ENCODE measurements at regions not wholly inside any gene's neighbourhood (a gene's known extent, or its start where the extent isn't known, plus 50 kb on each side); places are given as distances from the start of the nearest gene placed in this dataset.
"Not testable (repeated sequence)": the region's sequence is repeated elsewhere in the genome, so short reads cannot be mapped to it uniquely, and the experiment has no call there.

- not testable (repeated sequence) for DNase-seq (ENCODE audit: low spot score)
Measured at GRCh38 chr17:43345515-43345914, 53.3 kb upstream of the ARL4D start.

DNA sequence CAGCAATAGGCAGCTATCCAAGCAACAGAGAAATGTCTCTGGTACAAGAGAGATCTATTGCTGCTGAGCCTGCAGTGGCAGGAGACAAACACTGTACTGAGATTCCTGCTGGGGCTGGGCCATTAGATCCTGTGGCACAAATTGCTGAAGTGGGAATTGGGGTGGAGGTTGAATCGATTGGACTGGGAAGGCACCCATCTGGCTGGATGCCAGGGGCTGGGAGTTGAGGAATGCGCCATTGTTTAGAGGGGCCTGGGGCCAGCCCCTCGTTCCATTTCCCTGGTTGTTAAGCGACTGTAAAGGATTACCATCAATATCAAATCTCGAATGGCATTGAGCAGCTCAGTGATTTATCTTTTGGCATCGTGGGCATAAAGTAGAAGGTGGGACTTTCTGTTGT is 54.1 kb upstream of the ARL4D start:
- DNase-seq (ENCODE audit: low spot score): no peak

DNA sequence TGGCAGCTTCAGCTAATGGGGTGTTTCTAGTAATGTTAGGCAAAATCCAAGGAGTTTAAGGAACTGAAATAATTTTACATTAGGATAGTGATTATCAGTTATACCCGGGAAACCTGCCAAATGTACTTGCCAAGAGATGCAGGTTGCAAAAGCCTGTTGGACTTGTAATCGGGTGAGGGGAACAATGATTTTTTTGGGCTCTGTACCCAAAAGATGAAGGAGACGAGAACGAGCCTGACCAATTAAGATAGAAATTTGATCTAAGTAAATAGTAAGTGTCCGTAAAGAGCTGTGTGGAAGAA is 56.3 kb upstream of the ARL4D start:
- DNase-seq (ENCODE audit: low spot score): no peak

DNA sequence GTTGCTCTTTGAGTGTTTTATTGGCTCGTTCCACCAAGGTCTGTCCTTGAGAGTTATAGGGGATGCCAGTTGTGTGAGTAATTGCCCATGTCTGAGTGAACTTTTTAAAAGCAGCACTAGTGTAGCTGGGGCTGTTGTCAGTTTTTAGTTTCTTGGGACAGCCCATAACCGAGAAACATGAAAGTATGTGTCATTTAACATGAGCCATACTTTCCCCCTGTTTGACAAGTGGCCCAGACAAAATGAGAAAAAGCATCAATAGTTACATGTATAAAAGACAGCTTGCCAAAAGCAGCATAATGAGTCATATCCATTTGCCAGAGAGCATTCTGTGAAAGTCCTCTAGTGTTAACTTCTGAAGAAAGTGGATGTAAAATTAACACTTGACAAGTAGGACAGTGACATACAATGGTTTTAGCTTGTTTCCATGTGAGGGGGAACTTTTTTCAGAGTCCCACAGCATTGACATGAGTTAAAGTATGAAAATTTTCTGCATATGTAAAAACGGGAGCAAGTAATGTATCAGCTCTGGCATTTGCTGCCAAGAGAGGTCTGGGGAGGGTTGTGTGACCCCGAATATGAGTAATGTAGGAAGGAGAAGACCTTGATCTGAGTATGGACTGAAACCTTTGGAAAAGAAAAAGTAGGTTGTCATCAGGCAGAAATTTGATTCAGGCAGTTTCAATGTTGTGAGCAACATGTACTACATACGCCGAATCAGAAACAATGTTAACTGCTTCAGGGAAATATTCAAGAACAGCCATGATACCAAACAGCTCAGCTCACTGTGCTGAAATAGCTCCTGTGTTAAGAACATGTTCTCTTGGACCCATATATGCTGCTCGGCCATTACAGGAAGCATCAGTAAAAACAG is 56.8 kb upstream of the ARL4D start:
- no peak for DNase-seq (ENCODE audit: low spot score)

GRCh38 chr17:43338886-43339516 is 59.8 kb upstream of the ARL4D start:
- peak; percentile 91 for DNase-seq (ENCODE audit: low spot score)

DNA sequence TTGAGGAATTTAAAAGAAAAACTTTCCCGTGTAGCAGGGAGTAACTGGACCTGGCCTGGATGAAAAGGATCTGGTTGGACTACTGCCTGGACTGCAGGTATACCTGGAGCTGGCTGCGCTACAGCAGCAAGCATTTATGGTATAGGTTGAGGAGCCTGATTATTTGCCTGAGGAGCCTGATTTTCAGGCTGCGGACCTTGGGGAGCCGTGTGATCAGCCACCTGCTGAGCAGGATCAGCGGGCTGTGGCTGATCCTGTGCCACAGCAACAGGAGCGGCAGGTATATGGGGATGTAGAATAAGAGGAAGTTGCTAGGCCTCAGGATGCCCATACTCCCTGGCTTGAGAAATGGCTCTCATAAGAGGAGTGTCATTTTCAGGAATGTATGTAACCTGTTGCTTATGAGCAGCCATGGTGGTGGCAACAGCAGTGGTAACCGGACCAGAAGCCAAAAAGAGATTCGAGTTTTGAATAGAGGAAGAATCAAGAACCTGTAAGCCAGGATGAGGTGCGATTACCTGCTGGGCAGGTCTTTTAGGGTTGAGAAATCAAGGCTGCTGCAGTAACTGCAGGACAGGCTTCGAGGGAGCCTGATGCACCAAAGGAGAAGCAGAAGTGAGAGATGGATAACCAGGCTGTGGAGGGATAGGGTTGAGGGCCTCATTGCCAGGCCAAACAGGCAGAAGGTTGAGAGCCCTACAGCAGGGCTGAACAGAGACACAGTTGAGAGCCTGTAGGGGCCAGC is 60.9 kb upstream of the ARL4D start:
- no peak for DNase-seq (ENCODE audit: low spot score)

DNA sequence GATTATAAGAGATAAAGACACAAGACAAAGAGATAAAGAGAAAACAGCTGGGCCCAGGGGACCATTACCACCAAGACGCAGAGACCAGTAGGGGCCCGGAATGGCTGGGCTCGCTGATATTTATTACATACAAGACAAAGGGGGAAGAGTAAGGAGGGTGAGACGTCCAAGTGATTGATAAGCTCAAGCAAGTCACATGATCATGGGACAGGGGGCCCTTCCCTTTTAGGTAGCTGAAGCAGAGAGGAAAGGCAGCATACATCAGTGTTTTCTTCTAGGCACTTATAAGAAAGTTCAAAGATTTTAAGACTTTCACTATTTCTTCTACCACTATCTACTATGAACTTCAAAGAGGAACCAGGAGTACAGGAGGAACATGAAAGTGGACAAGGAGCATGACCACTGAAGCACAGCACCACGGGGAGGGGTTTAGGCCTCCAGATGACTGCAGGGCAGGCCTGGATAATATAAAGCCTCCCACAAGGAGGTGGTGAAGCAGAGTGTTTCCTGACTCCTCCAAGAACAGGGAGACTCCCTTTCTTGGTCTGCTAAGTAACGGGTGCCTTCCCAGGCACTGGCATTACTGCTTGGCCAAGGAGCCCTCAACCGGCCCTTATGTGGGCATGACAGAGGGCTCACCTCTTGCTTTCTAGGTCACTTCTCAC is 63.9 kb upstream of the ARL4D start:
- DNase-seq (ENCODE audit: low spot score): no peak

- DNase-seq (ENCODE audit: low spot score): no peak
Measured at GRCh38 chr17:43333433-43333943, 65.3 kb upstream of the ARL4D start.

- DNase-seq (ENCODE audit: low spot score): no peak
Measured at GRCh38 chr17:43332230-43332629, 66.6 kb upstream of the ARL4D start.

DNA sequence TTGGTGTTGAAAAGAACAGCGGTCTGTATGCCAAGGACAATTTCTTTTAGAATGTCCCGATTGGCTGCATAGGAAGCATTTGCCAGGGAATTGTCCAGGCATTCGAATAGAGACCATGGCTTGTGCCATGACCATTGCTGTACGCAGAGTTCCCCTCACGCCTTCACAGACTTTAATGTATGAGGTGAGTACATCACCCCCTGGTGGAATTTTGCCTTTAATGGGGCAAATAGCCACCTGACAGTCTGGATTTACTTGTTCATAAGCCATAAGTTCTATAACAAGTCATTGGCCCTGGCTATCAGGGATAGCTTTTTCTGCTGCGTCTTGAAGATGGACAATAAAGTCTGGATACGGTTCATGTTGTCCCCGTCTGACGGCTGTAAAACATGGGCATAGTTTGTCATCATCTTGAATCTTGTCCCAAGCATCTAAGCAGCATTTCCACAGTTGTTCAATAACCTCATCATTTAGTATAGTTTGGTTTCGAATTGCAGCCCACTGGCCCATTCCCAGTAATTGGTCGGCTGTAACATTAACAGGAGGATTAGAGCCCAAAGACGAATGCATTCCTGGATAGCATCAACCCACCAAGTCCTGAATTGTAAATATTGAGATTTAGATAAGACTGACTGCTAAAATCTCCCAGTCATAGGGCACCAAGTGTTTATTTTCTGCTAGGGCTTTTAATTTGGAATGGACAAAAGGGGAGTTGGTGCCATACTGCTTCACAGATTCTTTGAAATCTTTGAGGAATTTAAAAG is 67.7 kb upstream of the ARL4D start:
- DNase-seq (ENCODE audit: low spot score): peak; percentile 14

DNA sequence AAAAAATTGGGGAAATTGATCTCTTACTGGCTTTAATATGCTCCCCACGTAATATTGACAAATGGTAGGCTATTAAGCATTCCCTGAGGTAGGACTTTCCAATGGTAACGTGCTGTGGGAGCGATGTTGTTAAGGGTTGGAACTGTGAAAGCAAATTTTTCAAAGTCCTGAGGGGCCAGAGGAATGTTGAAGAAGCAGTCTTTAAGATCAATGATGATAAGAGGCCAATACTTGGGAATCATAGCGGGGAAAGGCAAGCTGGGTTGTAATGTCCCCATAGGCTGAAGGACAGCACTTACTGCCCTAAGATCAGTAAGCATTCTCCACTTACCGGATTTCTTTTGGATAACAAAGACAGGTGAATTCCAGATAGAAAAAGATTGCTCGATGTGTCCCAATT is 69.6 kb upstream of the ARL4D start:
- no peak for DNase-seq (ENCODE audit: low spot score)

GRCh38 chr17:43328650-43329049 is 70.1 kb upstream of the ARL4D start:
- no peak for DNase-seq (ENCODE audit: low spot score)

DNA sequence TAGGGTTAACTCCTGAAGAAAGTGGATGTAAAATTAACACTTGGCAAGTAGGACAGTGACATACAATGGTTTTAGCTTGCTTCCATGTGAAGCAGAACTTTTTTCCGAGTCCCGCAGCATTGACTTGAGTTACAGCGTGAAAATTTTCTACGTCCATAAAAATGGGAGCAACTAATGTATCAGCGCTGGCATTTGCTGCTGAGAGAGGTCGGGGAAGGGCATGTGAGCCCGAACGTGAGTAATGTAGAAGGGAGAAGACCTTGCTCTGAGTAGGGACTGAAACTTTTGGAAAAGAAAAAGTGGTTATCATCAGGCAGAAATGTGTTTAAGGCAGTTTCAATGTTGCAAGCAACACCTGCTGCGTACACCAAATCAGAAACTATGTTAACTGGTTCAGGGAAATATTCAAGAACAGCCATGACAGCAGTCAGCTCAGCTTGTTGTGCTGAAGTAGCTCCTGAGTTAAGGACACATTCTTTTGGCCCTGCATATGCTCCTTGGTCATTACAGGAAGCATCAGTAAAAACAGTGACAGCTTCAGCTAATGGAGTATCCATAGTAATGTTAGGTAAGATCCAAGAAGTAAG is 70.9 kb upstream of the ARL4D start:
- no peak for DNase-seq (ENCODE audit: low spot score)

DNA sequence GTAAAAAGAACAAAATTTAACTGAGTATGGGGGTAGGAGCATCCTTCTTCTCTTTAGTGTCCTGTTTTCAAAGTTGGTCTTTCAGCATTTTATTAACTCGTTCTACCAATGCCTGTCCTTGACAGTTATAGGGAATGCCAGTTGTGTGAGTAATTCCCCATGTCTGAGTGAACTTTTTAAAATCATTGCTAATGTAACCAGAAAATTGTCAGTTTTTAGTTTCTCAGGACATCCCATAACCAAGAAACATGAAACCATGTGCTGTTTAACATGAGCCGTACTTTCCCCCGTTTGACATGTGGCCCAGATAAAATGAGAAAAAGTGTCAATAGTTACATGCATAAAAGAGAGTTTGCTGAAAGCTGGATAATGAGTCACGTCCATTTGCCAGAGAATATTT is 71.4 kb upstream of the ARL4D start:
- no peak for DNase-seq (ENCODE audit: low spot score)

- DNase-seq (ENCODE audit: low spot score): no peak
Measured at GRCh38 chr17:43326490-43327275, 72.1 kb upstream of the ARL4D start.

GRCh38 chr17:43324205-43324893 is 74.4 kb upstream of the ARL4D start:
- DNase-seq (ENCODE audit: low spot score): no peak

DNA sequence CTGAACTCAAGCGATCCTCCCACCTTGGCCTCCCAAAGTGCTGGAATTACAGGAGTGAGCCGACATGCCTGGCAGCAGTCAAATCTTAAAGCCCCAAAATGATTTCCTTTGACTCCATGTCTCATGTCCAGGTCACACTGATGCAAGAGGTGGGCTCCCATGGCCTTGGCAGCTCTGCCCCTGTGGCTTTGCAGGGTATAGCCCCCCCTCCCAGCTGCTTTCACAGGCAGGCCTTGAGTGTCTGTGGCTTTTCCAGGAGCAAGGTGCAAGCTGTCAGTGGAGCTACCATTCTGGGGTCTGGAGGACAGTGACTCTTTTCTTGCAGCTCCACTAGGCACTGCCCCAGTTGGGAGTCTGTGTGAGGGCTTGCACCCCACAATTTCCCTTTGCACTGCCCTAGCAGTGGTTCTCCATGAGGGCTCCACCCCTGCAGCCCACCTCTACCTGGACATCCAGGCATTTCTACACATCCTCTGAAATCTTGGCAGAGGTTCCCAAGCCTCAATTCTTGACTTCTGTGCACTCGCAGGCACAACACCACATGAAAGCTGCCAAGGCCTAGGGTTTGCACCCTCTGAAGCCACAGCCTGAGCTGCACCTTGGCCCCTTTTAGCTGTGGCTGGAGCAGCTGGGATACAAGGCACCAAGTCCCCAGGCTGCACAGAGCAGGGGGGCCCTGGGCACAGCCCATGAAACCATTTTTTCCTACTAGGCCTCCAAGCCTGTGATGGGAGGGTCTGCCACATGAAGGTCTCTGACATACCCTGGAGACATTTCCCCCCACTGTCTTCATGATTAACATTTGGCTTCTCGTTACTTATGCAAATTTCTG is 79.3 kb upstream of the ARL4D start:
- no peak for DNase-seq (ENCODE audit: low spot score)

DNA sequence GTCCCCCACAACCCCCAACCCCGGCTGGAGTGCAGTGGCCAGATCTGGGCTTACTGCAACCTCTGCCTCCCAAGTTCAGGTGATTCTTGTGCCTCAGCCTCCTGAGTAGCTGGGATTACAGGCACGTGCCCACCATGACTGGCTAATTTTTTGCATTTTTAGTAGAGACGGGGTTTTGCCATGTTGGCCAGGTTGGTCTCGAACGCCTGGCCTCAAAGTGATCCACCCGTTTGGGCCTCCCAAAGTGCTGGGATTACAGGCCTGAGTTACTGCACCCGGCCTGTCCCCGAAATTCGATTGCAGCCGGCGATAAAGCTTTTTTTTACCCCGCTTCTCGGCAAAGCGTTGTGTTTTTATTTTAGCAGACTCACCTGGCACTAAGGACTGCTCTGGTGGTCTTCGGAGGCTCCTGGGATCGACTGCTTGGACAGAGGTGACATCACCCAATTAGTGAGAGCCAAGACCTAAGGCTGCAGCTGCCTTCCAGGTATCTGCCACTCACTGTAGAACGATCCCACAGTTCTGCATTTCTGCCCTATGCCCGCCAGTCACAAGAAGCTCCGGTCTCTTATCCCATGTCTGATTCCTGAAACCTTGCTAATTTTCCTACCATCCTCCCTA is 82.2 kb upstream of the ARL4D start:
- DNase-seq (ENCODE audit: low spot score): peak; percentile 48
